HG03108 (cell line): ENCODE measurements at regions not wholly inside any gene's neighbourhood (a gene's known extent, or its start where the extent isn't known, plus 50 kb on each side); places are given as distances from the start of the nearest gene placed in this dataset.

Experiments
- ATAC-seq: cut with Tn5 transposase; IDR thresholded peaks from one replicate; pipeline ENCODE4 v1.9.1; 2021; ENCODE audit warnings: moderate library complexity; ENCODE audit not compliant: unreplicated experiment

- no peak for ATAC-seq
Observed at GRCh38 chr2:6679471-6679870, 186.2 kb downstream of the CMPK2 start.

GRCh38 chr2:6683516-6683915 lies 182.2 kb downstream of the CMPK2 start:
- ATAC-seq = no peak

- no peak for ATAC-seq
Observed at GRCh38 chr2:6685447-6685846, 180.3 kb downstream of the CMPK2 start.

- ATAC-seq = no peak
Observed at GRCh38 chr2:6692056-6692455, 173.7 kb downstream of the CMPK2 start.

GRCh38 chr2:6692819-6693218 lies 172.9 kb downstream of the CMPK2 start:
- no peak for ATAC-seq

GRCh38 chr2:6694555-6694954 lies 171.2 kb downstream of the CMPK2 start:
- no peak for ATAC-seq

GRCh38 chr2:6700335-6700734 lies 165.4 kb downstream of the CMPK2 start:
- no peak for ATAC-seq

GRCh38 chr2:6704077-6704476 lies 161.6 kb downstream of the CMPK2 start:
- ATAC-seq = no peak

GRCh38 chr2:6721395-6721794 lies 144.3 kb downstream of the CMPK2 start:
- no peak for ATAC-seq

- no peak for ATAC-seq
Observed at GRCh38 chr2:6722574-6722973, 143.1 kb downstream of the CMPK2 start.

GRCh38 chr2:6723865-6724604 lies 141.7 kb downstream of the CMPK2 start:
- ATAC-seq = no peak

GRCh38 chr2:6724605-6725140 lies 141.0 kb downstream of the CMPK2 start:
- no peak for ATAC-seq

- no peak for ATAC-seq
Observed at GRCh38 chr2:6728156-6728555, 137.6 kb downstream of the CMPK2 start.

- ATAC-seq = no peak
Observed at GRCh38 chr2:6730003-6730402, 135.7 kb downstream of the CMPK2 start.

GRCh38 chr2:6730649-6731532 lies 134.8 kb downstream of the CMPK2 start:
- no peak for ATAC-seq

- ATAC-seq = no peak
Observed at GRCh38 chr2:6739547-6739946, 126.2 kb downstream of the CMPK2 start.

GRCh38 chr2:6741229-6741628 lies 124.5 kb downstream of the CMPK2 start:
- ATAC-seq = no peak

- no peak for ATAC-seq
Observed at GRCh38 chr2:6744038-6744437, 121.7 kb downstream of the CMPK2 start.

GRCh38 chr2:6747433-6747832 lies 118.3 kb downstream of the CMPK2 start:
- no peak for ATAC-seq

- no peak for ATAC-seq
Observed at GRCh38 chr2:6748406-6749067, 117.2 kb downstream of the CMPK2 start.

GRCh38 chr2:6749962-6750361 lies 115.7 kb downstream of the CMPK2 start:
- no peak for ATAC-seq
